Retina (tissue), 1 donor: ENCODE measurements at regions not wholly inside any gene's neighbourhood (a gene's known extent, or its start where the extent isn't known, plus 50 kb on each side); places are given as distances from the start of the nearest gene placed in this dataset.
A peak's percentile ranks its signal among the peaks of the same experiment; 100 is the strongest.
"Not testable (repeated sequence)": the region's sequence is repeated elsewhere in the genome, so short reads cannot be mapped to it uniquely, and the experiment has no call there.

Source experiments
- DNase-seq: peaks from one replicate; pipeline ENCODE4 v3.0.0-alpha.2; 2016

DNA sequence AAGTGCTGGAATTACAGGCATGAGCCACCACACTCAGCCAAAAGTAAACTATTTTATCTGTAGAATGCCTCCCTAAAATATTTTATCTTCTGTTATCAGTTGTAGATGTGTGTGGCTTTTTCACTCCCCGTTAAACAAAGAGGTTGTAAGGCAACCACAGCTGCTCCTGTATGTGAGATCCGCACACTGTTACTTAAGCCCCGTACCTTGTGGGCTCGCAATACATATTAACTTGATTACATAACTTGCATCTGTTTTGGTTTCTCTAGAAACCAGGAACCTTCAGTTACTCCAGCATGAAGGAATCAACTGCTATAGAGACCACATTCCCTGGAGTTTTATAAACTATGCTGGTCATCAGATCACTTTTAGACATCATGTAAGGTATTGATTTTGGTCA, 420.1 kb upstream of the SLC35B3 start:
- no peak for DNase-seq

DNA sequence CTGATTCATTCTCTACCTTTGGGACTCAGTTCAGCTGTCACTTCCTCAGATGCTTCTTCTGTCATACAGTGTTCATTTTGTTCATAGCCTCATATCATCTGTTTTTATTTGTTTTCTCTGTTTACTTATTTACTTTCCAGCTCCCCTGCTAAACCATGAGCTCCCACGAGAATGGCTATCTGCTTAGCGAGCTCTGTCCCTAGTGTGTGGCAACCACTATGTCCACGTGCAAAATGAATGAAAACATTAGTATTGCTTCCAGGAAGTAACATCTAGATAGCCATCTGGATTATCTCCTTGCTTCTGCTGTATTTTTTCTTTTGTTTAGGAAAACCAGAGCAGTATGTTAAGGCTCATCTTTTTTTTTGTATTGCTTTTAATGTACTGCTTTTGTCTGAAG, 417.0 kb upstream of the SLC35B3 start:
- DNase-seq, result no peak

DNA sequence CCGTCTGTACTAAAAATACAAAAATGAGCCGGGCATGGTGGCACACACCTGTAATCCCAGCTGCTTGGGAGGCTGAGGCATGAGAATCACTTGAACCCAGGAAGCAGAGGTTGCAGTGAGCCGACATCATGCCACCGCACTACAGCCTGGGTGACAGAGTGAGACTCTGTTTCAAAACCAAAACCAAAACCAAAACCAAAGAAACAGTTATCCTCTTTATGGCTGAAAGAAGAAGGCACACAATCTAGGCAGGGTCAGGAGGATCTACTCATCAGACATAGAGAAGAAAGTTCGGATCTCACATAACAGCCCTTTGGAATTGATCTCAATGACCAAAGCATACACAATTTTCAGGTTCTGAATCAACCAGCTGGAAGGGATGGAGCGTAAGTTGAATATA, 411.3 kb upstream of the SLC35B3 start:
- not testable (repeated sequence) for DNase-seq

DNA sequence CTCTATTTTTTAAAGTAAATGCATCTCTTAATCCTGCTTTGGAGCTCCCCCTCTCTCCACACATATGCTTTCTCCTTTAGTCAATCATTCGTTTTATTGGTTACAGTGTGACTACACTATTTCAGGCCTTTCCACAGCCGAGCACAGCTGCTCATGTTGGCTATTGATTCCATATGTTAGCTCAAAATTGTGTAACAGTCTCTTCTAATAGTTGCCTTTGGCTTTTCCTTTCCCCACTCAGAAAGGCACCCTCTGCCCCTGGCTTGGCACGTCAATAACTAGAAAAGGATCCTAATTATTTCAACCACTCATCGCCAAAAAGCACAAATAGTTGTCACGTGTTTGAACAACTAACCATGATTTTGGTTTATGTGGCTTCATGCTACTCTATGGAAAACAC, 410.3 kb upstream of the SLC35B3 start:
- DNase-seq, result no peak

DNA sequence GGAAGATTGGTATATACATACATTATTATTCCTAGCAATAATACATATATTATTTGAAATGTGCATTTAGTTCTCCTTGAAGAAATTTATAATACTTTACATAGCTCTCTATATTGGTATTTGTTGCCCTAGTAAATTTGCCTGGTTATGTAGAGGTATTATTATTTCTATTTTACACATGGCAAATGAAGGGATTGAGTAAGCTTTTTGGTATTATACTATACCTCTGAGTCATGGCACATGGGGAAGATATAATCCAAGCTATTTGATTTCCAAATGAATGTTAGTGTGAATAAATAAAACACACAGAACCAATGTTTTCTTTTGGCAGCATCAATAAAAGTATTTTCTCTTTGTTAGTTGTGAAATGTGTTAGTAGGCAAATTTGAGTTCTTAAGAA, 409.6 kb upstream of the SLC35B3 start:
- no peak for DNase-seq

DNA sequence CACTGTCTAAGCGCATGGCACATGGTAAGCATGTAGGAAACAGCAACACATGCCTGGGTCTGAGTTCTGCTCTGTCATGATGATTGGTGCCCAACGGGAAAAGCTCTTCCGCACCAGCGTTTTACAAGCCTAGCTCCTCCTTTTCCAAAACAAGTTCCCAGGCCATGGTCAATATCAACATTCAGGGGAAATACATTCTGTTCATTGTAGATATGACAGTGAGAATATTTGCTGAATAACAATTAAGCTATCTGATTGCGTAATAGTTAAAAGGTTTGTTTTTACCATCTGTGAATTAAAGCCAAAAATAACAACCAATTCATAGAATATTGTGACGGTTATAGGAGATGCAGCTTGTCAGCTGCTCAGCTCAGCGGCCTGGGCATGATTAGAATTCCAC, 404.3 kb upstream of the SLC35B3 start:
- no peak for DNase-seq

DNA sequence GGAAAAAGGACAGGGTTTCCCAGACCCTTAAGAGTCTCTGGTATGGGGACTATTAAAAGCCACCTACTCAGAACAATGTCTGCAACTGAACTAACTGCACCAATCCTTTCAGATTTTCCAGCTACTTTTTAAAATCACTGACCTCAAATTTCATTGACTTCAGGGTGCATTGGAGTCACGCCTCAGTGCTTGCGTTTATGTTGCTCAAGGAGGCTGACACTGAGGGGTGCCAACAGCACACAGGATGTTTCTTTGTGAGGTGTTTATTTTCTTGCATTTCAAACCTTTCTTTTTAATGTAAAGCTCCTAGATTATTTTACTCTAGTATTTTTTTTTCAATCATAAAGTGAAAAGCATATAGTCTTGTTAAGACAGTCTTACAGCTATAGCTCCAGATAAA, 402.0 kb upstream of the SLC35B3 start:
- DNase-seq, result peak; percentile 44

DNA sequence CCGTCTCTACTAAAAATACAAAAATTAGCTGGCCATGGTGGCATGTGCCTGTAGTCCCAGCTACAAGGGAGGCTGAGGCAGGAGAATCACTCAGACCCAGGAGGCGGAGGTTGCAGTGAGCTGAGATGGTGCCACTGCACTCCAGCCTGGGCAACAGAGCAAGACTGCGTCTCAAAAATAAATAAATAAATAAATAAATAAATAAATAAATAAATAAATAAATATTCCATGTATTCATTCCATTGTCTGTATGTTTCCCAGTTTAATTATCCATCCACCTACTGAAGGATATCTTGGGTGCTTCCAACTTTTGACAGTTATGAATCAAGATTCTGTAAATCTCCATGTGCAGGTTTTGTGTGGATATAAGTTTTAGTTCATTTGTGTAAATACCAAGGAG, 397.4 kb upstream of the SLC35B3 start:
- not testable (repeated sequence) for DNase-seq

DNA sequence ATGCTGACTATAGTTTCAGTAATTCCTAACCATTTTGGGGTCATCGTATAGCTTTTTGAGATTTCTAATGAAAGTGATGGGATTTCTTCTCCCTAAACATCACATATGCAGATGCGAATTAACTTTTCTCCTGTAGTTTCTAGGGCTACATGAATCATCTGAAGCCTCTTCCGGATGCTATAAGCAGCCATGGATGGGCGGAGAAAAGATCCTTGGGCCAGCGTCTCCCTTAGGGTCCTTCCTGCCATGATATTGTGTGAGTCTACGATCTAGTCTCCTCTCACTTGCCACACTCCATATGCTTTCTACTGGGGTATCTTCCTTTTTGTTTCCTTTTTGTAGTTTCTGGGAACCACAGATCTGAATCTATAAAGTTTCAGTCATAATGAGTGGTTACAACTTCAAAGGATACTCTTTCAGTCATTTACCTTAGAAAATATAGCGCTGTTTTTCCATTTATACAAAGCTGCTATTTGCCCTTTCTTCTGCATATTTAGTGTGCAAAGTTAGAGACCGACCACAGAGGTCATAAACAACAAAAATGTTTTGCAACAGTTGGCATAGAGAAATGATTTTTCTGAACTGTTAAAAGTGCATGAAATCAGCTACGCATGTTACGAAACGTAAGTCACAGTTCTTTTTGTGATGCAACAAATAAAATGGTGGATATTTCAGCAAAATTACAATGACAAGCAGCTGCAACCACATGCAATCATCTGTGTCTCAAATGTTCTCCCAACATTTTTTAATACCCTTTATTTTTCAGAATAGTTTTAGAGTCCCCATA, 396.2 kb upstream of the SLC35B3 start:
- DNase-seq, result no peak

DNA sequence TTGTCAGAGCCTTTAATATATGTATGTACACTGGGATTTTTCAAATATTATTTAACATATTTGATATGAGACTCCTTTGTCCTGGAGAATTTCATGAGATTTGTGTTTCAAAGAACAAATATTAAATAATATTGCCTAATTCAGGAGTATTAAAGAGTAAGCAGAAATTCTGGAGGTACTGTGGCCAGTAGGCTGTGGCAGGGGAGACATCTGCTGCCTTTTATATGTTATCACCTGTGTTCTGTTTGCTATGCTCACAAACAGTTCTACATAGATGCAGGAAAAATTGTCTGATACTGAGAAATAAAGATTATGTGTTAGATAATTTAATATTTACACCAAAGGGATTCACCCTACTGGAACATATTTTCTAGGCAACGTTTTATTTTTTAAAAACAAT, 395.4 kb upstream of the SLC35B3 start:
- no peak for DNase-seq

DNA sequence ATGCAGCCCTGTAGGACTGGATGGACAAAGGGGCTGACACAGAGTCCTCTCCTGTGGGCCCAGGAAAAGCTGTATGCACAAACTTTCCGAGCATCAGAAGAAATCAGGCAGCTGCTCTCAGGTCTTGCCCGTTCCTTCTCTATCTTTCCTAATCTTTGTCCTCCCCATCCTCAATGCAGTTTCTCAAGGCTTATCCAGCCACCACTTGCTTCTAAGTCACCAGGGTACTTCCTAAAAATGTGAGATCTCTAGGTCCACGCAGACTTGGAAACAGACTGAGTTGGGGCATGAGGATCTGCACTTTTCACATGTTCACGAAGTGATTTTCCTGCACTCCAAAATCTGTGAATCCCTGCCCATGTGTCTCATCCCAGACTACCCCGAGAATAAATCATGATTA, 394.5 kb upstream of the SLC35B3 start:
- DNase-seq, result no peak

DNA sequence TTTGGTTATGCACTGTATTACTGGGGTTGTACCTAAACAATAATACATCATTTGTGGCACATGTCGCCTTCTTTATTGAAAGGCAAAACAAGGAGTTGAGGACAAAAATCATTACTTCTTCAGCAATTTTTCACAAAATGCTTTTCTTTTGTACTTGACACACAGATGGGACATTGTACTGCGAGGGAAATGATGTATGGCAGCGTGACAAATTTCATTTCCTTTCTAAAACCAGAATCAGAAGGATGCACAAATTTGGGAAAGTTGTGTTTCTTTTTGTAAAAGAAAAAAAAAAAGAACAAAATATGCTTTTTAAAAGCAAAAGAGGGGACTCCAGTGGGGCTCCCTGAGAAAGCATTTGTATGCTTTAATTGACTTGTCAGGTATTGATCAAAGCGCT, 394.0 kb upstream of the SLC35B3 start:
- DNase-seq, result no peak

DNA sequence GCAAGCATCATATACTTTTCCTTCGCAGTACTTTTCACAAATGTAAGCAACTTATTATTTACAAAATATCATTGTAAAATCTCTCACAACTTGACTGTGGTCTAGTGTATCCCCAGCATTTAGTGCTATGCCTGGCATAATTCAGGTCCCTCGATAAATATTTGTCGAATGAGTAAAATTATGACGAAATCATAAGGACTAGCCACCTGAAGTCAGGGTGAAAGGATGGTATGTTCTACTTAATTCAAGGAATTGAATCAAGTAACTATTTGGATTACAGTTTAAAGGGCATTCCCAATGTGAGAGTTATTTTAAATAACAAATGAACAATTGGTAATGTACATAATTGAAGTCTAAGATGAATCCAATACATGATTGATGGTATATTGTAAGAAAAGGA, 393.0 kb upstream of the SLC35B3 start:
- DNase-seq, result no peak

DNA sequence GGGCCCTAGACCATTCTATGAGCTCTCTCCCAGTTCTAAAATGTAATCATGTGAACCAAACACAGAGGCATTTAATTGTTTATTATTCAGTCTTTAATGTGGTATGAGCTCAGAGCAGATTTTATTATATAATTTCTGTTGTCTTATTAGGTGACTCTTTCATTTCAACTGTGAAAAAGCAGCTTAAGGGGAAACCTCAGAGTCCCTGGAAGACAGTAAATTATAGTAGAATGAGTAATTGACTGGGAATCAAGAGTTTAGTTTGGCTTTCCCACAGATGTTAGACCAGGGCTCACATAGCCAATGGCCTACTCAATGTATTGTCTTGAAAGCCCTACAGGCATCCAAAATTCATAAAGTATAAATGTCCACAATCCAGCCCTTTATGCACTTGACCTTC, 390.4 kb upstream of the SLC35B3 start:
- no peak for DNase-seq

DNA sequence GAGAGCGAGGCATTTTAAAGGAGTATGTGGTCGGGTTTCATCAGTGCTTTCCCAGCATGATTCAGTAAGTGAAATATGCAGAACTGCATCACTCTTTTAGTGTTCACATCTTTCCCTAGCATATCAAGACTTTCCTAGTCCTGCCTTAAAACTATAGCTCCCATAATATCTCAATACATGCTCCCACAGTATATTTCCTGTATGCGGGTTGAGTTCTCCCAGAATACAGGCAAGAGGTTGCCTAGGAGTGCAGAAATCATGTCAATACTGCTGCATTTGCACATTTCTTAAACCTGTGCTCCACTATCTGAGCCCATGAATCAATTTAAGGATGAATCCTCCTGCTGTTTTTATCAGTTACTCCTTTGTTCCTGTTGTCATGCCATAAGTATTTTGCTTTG, 386.6 kb upstream of the SLC35B3 start:
- no peak for DNase-seq

DNA sequence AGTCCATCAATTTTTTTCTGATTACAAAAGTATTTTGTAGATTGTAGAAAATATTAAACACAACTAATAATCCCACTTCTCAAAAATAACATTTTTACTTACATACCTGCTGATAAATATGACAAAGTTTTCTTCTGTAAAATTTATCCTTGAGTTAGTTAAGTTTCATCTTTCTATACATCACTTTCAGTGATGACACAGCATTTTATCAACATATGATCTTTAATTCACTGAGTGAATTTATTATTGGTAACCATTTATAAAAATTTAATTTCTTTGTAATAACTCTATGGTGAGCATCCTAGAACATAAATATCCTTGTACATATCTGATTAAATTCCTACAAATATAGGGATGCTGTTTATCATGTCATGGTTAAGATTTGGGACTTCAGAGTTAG, 385.0 kb upstream of the SLC35B3 start:
- no peak for DNase-seq

DNA sequence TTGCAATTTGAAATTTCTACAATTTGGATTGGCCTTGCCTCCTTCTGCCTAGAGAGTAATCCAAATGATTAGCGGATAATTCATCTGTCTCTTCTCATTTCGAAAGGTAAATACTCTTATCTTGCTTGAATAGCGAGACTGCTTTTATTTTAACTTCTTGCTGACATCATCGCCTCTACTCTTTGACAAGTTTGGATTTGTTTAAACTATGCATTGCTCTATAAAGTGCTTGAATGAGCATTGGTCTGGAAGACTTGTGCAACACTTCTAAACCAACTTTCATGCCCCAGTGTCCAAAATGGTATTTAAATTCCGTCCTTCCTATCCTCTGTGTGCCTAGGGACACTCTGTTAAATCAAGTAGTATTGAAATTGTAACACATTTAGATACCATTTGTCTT, 384.1 kb upstream of the SLC35B3 start:
- no peak for DNase-seq

DNA sequence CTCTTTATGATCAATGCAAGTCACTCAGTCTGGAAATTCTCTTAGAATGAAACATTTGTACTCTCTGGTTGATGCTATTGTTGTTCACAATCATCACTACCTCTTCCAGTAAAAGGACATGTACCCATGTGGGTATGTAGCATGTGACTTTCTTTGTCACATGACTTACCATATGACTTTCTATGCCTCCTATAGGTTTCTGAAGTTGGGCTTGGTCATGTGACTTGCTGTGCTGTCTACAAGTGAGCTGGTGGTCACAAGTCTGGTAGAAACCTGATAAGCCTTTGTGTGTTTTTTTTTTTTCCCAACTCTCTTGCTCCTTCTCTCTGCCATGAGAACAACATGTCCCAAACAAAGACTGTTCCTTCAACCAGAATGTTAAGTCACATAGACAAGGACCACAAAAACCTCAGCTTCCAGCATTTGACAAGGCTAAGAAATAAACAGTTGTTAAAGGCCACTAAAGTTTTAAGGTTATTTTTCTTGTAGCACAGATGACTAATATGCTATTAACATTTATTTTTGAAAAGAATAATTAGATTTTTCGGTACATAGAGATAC, 379.2 kb upstream of the SLC35B3 start:
- no peak for DNase-seq

DNA sequence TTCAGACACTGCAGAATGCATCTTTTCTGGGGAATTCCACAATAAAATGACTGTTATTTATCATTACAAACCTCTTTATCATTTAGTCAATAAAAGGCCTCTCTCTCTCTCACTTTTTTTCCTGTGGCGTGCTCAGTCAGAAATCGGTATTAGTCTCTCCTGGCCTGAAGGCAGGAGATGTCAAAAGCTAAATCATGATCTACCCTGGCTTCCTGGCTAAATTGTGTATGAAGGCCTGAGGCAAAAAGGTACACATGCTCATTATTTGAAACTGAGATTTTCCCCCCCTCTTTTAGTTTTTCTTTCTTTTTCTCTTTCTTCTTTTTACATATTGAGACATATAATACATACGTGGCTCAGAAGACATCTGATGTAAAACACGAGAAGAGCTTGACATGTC, 375.0 kb upstream of the SLC35B3 start:
- DNase-seq, result no peak

DNA sequence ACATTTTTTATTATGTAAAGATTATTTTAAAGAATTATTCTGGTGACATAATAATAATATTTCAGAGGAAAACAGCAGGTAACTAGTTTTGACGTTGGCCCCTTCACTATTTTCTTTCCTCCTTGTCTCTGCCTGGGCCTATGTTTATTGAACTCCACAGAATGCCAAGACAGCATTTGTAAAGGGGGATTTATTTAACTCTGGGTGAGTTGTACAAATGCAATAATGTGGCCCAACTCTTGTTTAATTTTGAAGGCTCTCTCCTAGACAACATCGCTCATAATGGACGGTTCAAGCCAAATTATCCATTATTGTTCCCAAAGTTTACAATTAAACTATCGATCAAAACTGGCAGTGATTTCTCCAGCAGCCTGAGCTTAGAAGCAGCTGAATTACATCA, 374.3 kb upstream of the SLC35B3 start:
- no peak for DNase-seq

DNA sequence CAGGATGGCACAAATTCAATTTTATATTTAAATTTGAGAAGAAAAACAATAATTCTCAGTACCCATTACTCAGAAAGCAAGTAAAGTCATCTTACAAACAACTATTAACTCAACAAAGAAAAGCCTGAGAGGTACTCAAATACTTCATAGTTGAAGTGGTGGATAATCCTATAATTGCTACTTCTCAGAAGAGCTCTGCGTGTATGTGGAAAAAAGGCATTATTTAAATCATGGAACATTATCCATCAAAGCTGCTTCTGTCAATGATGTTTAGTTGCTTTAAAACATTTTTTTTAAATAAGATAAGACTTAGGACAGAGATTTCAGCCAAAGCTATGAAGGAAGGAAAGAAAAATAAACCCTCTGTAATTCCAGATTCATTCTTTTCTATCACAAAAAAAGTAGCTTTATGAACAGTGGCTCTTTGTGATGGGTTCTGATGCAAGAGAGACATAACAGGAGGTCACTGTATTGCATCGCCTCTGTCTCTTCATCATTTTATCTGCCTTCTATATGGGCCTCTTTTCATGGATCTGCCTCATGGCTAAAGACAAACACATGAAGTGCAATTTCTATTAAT, 367.9 kb upstream of the SLC35B3 start:
- DNase-seq, result no peak

DNA sequence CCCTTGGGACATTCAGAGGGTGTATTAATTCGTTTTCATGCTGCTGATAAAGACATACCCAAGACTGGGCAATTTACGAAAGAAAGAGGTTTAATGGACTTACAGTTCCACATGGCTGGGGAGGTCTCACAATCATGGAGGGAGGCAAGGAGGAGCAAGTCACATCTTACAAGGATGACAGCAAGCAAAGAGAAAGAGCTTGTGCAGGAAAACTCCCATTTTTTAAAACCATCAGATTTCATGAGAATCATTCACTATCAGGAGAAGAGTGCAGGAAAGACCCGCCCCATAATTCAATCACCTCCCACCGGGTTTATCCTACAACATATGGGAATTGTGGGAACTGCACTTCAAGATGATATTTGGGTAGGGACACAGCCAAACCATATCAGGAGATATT, 367.1 kb upstream of the SLC35B3 start:
- DNase-seq, result not testable (repeated sequence)

DNA sequence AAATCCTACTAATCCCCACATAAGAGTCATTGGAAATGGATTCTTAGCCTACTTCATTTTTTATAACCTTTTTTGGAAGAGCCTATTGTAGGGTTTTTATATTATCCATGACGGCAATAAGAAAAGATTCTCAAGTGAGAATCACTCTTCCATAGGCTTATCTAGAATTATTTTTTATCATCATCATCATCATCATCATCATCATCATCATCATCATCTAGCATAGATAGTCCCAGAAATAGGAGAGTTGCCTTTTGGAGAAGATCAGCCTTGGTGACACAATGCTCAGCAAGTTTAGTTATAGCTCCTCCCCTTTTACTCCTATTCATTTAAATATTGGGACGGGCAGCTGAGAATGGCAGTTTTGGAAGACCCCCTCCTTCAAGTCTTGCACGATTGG, 359.1 kb upstream of the SLC35B3 start:
- DNase-seq, result no peak

DNA sequence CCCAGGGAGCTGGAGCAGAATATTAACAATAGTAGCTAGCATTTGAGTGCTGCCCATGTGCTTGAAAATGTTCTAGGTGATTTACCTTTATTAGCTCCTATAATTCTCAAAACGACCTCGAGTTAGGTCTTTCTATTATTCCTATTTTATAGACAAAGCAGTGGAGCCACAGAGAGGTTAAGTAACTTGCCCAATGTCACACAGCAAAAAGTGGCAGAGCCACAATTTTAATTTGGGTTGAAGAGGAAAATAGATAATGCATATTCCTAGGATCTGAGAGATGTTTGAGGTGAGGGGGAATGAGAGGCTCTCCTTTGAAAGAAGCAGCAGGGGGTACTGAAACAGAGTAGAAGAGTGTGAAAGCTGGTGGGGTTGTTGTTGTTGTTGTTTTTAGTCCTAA, 354.5 kb upstream of the SLC35B3 start:
- DNase-seq, result no peak

DNA sequence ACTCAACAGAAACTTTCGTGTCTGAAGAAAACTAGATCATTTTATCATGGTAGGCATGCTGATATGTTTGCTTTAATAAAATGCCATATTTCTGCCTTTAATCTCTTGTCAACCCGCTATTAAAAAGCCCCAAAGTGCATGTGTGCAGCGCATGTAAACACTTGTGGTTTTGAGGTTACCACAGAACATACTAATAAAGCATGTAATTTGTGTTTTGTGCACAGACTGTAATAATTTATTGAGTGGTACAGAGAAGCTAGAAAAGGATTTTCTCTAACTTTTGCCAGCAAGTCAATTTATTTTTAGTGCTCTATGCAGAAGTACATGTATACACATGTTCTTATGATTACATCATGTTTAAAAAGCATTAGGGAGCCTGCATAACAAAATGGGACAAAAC, 349.9 kb upstream of the SLC35B3 start:
- DNase-seq, result no peak
